Esophagus muscularis mucosa (tissue), 4 donors: ENCODE measurements at regions not wholly inside any gene's neighbourhood (a gene's known extent, or its start where the extent isn't known, plus 50 kb on each side); places are given as distances from the start of the nearest gene placed in this dataset.

ENCODE experiments used
- DNase-seq: peaks from one replicate; pipeline ENCODE4 v3.0.0-alpha.2; 2017; ENCODE audit errors: extremely low spot score
- H3K27ac ChIP-seq, 4 donors: fragments of 200-600 bp; sonication (generic); replicated peaks in 1 of 4; 1 replicate in 3 of 4; 2 replicates in 1 of 4; pipeline ENCODE4 v1.5.1; 2016 to 2019; ENCODE audit warnings: mild to moderate bottlenecking in 1 of 4
- H3K27me3 ChIP-seq, 4 donors: fragments of 200-600 bp; sonication (generic); one replicate each; pipeline versions ENCODE4 v1.5.1 to v1.6.0; 2016 to 2019
- H3K36me3 ChIP-seq, 4 donors: fragments of 200-600 bp; sonication (generic); one replicate each; pipeline ENCODE4 v1.5.1; 2016 to 2019
- H3K4me1 ChIP-seq, 4 donors: fragments of 200-600 bp; sonication (generic); one replicate each; pipeline ENCODE4 v1.5.1; 2016 to 2019
- H3K4me3 ChIP-seq, 4 donors: fragments of 200-600 bp; sonication (generic); 1 replicate in 2 of 4; 2 replicates in 2 of 4; pipeline ENCODE4 v1.5.1; 2016 to 2019; ENCODE audit warnings: mild to moderate bottlenecking in 4 of 4, moderate library complexity in 1 of 4
- H3K9me3 ChIP-seq, 4 donors: fragments of 200-600 bp; sonication (generic); 1 replicate in 3 of 4; 2 replicates in 1 of 4; pipeline ENCODE4 v1.5.1; 2016 to 2019
- CTCF ChIP-seq, 3 experiments: fragments of 200-600 bp in 2 of 3; fragments of 450-650 bp in 1 of 3; sonication (generic) in 2 of 3; IDR thresholded peaks; one replicate each; pipeline ENCODE4 v1.5.1; 2017 to 2019; ENCODE audit warnings: antibody characterized with exemption in 3 of 3, mild to moderate bottlenecking in 2 of 3, moderate library complexity in 1 of 3
- EP300 ChIP-seq: sonication (generic); formaldehyde crosslinking; IDR thresholded peaks from one replicate; pipeline ENCODE4 v1.6.1; 2017; ENCODE audit warnings: antibody characterized with exemption
- POLR2A ChIP-seq: fragments of 450-650 bp; IDR thresholded peaks from one replicate; pipeline ENCODE4 v1.6.1; 2017; ENCODE audit warnings: antibody characterized with exemption, moderate library complexity, mild to moderate bottlenecking, low read depth
- POLR2AphosphoS5 ChIP-seq, 2 donors: sonication (generic); formaldehyde crosslinking; IDR thresholded peaks; one replicate each; pipeline ENCODE4 v1.6.1; 2017; ENCODE audit warnings: antibody characterized with exemption in 2 of 2
- WGBS: methylation state at CpG from one replicate; pipeline ENCODE4 v1.1.5; 2018; 5-methylcytosine and 5-hydroxymethylcytosine counted together
- intact Hi-C: fragments of 100-400 bp; cut with DNase I; formaldehyde crosslinking; loops from one replicate; pipeline ENCODE4 v1.15.1; 2023

GRCh38 chr2:64858541-64859311 is 130.5 kb upstream of the SLC1A4 start:
- intact Hi-C loops = loop anchor here (5.0 kb wide), 1 partner anchor 86 kb away; no protein-coding TSS in a partner anchor
- Histone ChIP-seq H3K4me1 (peaks cover 26 to 49% (median 43%) of the 10 kb centered on the region in 4 donors), H3K27me3 (no peaks in the 10 kb centered on the region), H3K4me3 (peak overlapping the region; percentile 58 to 61 (median 59)), H3K27ac (peak overlapping the region; percentile 94 to 96 (median 95)), H3K9me3 (no peaks in the 10 kb centered on the region), H3K36me3 (no peaks in the 10 kb centered on the region)
- no peak for TF ChIP-seq EP300
- WGBS = 26% methylated on average over 9 of the region's 10 CpGs
- DNase-seq = no peak

- DNase-seq = peak; percentile 95
- Histone ChIP-seq H3K27me3 (no peaks in the 10 kb centered on the region), H3K4me1 (peaks cover 30 to 55% (median 50%) of the 10 kb centered on the region in 4 donors), H3K27ac (peak overlapping the region; percentile 94 to 96 (median 95)), H3K36me3 (no peaks in the 10 kb centered on the region), H3K9me3 (no peaks in the 10 kb centered on the region), H3K4me3 (peak overlapping the region; percentile 58 to 61 (median 59))
- WGBS = 3% methylated on average over 10 of the region's 62 CpGs
- intact Hi-C loops = loop anchor here (5.0 kb wide), 2 partner anchors 87 to 107 kb away; no protein-coding TSS in a partner anchor
- TF ChIP-seq POLR2AphosphoS5 (IDR thresholded peaks at IDR 0.05) (peak; percentile 69 to 83), POLR2A (no peak), CTCF (IDR thresholded peaks at IDR 0.05) (peak in 1 of 3 experiments; percentile 4), EP300 (no peak)
Observed at GRCh38 chr2:64859312-64860212, 129.6 kb upstream of the SLC1A4 start.

- 81% methylated on average over 12 of the region's 12 CpGs for WGBS
Observed at GRCh38 chr2:64860276-64860885, 128.8 kb upstream of the SLC1A4 start.

GRCh38 chr2:64860936-64861335 is 128.3 kb upstream of the SLC1A4 start:
- Histone ChIP-seq H3K27me3 (no peaks in the 10 kb centered on the region), H3K4me3 (no peak overlapping the region), H3K27ac (peak overlapping the region; percentile 94 to 96 (median 95)), H3K36me3 (no peaks in the 10 kb centered on the region), H3K4me1 (peaks cover 35 to 59% (median 56%) of the 10 kb centered on the region in 4 donors), H3K9me3 (no peaks in the 10 kb centered on the region)
- DNase-seq = no peak
- WGBS = 75% methylated on average over 1 of the region's 1 CpG
- TF ChIP-seq CTCF (IDR thresholded peaks at IDR 0.05) = no peak
- TF ChIP-seq POLR2AphosphoS5 (IDR thresholded peaks at IDR 0.05) = no peak
- TF ChIP-seq POLR2A = no peak
- no peak for TF ChIP-seq EP300
- intact Hi-C loops = loop anchor here (5.0 kb wide), 1 partner anchor 109 kb away; no protein-coding TSS in a partner anchor

More at GRCh38 chr2:64860276-64860885, 128.8 kb upstream of the SLC1A4 start:
- H3K4me3 ChIP-seq = peak overlapping the region; percentile 58 to 61 (median 59)
- H3K27ac ChIP-seq = peak overlapping the region; percentile 94 to 96 (median 95)
- peaks cover 32 to 56% (median 52%) of the 10 kb centered on the region in 4 donors for H3K4me1 ChIP-seq
- DNase-seq = no peak
- no peaks in the 10 kb centered on the region for H3K36me3 ChIP-seq
- H3K27me3 ChIP-seq = no peaks in the 10 kb centered on the region
- intact Hi-C loops = loop anchor here (5.0 kb wide), 1 partner anchor 108 kb away; no protein-coding TSS in a partner anchor
- TF ChIP-seq POLR2A = no peak
- TF ChIP-seq POLR2AphosphoS5 (IDR thresholded peaks at IDR 0.05) = no peak
- TF ChIP-seq EP300 = no peak
- TF ChIP-seq CTCF (IDR thresholded peaks at IDR 0.05) = no peak
- no peaks in the 10 kb centered on the region for H3K9me3 ChIP-seq
